Skeletal muscle cell (primary cell): ENCODE measurements at regions not wholly inside any gene's neighbourhood (a gene's known extent, or its start where the extent isn't known, plus 50 kb on each side); places are given as distances from the start of the nearest gene placed in this dataset.
A peak's percentile ranks its signal among the peaks of the same experiment; 100 is the strongest.

Source experiments
- DNase-seq: peaks from one replicate; pipeline ENCODE4 v3.0.0-alpha.2; 2010; ENCODE audit warnings: low read depth
- H3K4me3 ChIP-seq: 2 replicates; pipeline ENCODE4 v1.5.1; 2011; ENCODE audit warnings: low read depth, mild to moderate bottlenecking, control low read depth, low read length, moderate library complexity

DNA sequence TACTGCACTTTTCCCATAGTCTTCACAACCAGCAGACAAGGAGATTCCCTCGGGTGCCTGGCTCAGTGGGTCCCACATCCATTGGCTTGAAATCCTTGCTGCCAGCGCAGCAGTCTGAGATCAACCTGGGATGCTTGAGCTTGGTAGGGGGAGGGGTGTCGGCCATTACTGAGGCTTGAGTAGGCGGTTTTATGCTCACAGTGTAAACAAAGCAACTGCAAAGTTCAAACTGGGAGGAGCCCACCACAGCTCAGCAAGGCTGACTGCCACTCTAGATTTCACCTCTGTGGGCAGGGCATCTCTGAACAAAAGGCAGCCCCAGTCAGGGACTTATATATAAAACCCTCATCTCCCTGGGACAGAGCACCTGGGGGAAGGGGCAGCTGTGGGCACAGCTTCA, 512.3 kb upstream of the MPDZ start:
- no peak overlapping the region for H3K4me3 ChIP-seq
- DNase-seq: no peak

DNA sequence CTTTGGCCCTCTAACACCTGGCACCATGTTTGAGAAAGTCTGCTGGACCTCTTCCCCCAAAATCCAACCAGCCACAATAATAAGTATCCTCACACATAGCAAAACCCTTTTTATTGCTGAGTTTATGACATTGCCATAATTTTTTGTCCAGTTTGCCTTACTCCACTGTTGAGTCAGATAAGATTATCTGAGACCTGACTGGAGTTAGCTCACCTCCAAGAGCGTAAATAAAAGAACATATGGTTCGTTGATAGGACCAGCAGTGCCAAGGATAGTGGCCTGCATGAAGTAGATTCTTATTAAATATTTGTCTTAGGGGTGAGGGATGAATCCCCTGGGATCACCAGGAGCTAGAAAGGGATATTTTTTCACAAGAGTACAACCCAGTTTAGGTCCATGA, 510.6 kb upstream of the MPDZ start:
- H3K4me3 ChIP-seq: no peak overlapping the region
- no peak for DNase-seq

GRCh38 chr9:13787234-13787833, 507.8 kb upstream of the MPDZ start:
- peak; percentile 48 for DNase-seq
- H3K4me3 ChIP-seq: peak overlapping the region; percentile 12

GRCh38 chr9:13786711-13787110, 507.2 kb upstream of the MPDZ start:
- no peak overlapping the region for H3K4me3 ChIP-seq

DNA sequence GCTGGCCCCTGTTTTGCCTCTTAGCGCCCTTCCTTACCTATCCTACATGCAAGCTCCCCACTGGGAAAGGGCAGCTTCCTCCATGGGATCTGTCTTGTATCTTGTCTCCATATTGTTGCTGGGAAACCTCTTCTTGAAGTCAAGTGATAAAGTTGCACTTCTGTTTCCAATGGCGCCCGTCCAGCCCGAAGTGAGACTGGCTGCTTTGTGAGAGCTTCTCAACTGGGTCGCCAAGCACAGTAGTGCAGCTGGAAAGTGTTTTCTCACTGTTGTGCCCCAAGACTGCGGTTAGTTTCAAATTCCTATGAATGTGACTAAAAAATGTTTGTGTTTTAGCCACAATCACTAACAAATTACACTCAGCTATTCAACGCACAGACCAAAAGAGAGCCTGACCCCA, 506.6 kb upstream of the MPDZ start:
- no peak for DNase-seq
- H3K4me3 ChIP-seq: no peak overlapping the region

More at GRCh38 chr9:13786711-13787110, 507.2 kb upstream of the MPDZ start:
- DNase-seq: no peak

GRCh38 chr9:13779106-13779505, 499.6 kb upstream of the MPDZ start:
- no peak overlapping the region for H3K4me3 ChIP-seq
- no peak for DNase-seq

- DNase-seq: no peak
- H3K4me3 ChIP-seq: no peak overlapping the region
Measured at GRCh38 chr9:13778631-13779030, 499.1 kb upstream of the MPDZ start.

GRCh38 chr9:13770956-13771355, 491.5 kb upstream of the MPDZ start:
- DNase-seq: no peak
- H3K4me3 ChIP-seq: no peak overlapping the region

GRCh38 chr9:13769641-13770040, 490.1 kb upstream of the MPDZ start:
- H3K4me3 ChIP-seq: no peak overlapping the region
- no peak for DNase-seq

- no peak overlapping the region for H3K4me3 ChIP-seq
- DNase-seq: no peak
Measured at GRCh38 chr9:13769006-13769405, 489.5 kb upstream of the MPDZ start.

DNA sequence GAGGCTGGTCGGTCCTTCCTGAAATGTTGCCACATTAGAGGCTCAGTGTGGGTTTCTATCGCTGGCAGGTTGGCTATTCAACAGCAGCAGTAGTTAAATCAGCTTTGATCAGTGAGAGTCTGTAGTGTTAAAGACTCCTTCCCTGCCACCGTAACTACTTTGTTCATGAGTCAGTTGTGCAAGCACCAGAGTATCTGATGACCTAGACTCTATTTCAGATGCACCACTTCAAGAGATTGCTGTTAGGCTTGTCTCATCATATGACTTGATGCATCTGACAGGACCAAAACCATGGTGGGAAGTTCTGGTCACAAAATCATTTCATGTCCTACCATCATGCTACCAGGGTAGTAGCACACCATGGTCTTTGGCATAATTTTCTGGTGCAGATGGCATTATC, 482.7 kb upstream of the MPDZ start:
- no peak for DNase-seq
- no peak overlapping the region for H3K4me3 ChIP-seq

DNA sequence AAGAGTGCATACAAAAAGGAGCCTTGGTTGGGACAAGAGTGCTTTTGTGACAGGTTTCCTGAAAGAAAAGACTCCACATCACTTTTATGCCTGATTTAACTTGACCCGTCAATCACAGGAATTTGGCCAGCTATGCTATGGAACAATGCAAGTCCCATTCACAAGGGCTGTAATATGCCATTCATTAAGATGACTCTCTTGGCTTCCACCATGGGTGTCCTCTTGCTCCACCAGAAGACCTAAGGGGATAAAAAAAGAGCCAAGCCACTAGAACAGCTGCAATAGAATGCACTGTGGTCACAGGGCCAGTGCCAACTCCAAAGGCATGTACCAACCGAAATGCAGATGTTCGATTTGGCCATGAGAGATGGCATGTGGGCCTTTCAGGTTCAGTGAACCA, 480.1 kb upstream of the MPDZ start:
- no peak for DNase-seq
- no peak overlapping the region for H3K4me3 ChIP-seq

DNA sequence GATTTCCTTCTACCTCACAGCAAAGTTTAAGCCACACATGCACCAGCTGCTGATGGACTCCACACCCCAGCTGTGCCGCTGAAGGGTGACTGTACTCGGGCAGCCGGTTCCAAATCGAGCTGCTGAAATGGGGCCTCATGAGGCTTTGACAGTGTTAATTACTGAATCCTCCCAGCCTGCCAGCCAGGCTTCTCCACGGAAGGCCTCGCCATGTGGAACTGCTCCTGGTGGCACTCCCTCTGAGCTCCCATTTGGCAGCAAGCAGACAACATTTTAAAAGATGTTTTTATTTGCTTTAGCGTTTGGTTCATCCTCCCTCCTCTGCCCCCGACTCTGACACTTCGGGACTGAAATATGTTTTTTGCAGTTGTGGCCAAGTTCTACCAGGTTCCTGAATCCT, 479.4 kb upstream of the MPDZ start:
- DNase-seq: no peak
- no peak overlapping the region for H3K4me3 ChIP-seq

GRCh38 chr9:13756943-13757342, 477.5 kb upstream of the MPDZ start:
- DNase-seq: no peak
- no peak overlapping the region for H3K4me3 ChIP-seq

DNA sequence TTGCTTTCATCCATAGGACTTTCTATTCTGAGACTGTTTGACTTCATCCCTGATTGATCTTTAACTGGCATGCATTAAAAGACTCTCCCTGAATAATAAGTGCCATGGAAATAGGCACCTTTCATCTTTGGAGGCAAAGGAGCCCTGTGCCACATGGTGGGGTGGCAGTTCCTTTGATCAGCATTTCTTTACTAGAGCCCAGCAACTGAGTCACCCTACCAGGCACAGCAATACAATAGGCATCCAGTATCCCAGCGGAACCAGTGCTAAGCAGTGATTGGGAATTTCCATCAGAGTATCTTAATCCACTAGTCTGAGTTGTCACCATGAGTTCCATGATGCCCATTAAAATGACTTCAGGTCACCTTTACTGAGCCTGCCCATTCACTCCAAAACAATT, 476.1 kb upstream of the MPDZ start:
- DNase-seq: no peak
- H3K4me3 ChIP-seq: no peak overlapping the region

- no peak overlapping the region for H3K4me3 ChIP-seq
- no peak for DNase-seq
Measured at GRCh38 chr9:13750639-13751038, 471.1 kb upstream of the MPDZ start.

DNA sequence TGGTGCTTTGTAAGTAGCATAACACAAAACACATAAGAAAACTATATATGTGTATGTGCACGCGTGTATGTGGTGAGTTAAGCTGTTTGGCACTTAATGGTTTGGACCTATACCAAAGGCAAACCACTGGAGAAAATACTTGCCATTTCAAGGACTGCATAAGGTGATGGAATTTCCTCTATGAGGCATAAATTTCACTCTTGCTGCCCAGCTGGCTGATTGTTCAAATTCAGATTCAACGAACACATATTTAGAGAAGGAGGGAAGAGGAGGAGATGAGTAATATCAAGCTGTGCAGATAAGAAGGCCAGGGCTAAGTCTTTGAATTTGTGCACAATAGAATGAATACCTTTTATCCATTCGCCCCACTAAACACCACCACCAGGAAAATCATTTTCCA, 470.6 kb upstream of the MPDZ start:
- DNase-seq: peak; percentile 86
- H3K4me3 ChIP-seq: no peak overlapping the region

DNA sequence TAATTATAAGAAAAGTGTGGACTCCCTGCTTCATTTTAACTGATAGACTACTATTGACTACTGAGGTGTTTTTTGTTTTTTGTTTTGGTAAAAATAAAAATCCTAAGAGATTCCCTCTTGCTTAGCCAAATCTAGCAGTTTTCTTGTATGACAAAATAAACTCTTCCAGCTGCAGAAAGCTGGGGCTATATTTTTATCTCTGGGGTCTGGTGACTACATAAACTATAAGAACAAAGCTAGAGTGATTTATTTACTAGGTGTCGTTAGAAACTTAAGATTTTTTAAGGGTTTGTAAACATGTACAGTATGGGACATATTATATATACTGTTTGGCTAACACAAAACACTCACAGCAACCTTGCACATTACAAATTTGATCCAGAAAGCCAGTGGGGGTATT, 467.4 kb upstream of the MPDZ start:
- no peak for DNase-seq

GRCh38 chr9:13744261-13744901, 464.9 kb upstream of the MPDZ start:
- no peak overlapping the region for H3K4me3 ChIP-seq
- no peak for DNase-seq

More for the DNA sequence above, 467.4 kb upstream of the MPDZ start:
- no peak overlapping the region for H3K4me3 ChIP-seq

GRCh38 chr9:13737885-13738284, 458.4 kb upstream of the MPDZ start:
- no peak for DNase-seq
- no peak overlapping the region for H3K4me3 ChIP-seq

GRCh38 chr9:13735181-13735580, 455.7 kb upstream of the MPDZ start:
- no peak overlapping the region for H3K4me3 ChIP-seq
- DNase-seq: no peak

- DNase-seq: no peak
- no peak overlapping the region for H3K4me3 ChIP-seq
Measured at GRCh38 chr9:13734601-13735000, 455.1 kb upstream of the MPDZ start.
